ENCODE measurements at regions not wholly inside any gene's neighbourhood (a gene's known extent, or its start where the extent isn't known, plus 50 kb on each side); places are given as distances from the start of the nearest gene placed in this dataset.

GRCh38 chr2:217216982-217217381, 357.1 kb upstream of the TNP1 start:
- no peak for TF ChIP-seq CTCF (IDR thresholded peaks at IDR 0.05)
- no peak for TF ChIP-seq EP300 (IDR thresholded peaks at IDR 0.05)
- TF ChIP-seq POLR2AphosphoS5 (IDR thresholded peaks at IDR 0.05) = no peak
